HepG2 (cell line): ENCODE measurements at regions not wholly inside any gene's neighbourhood (a gene's known extent, or its start where the extent isn't known, plus 50 kb on each side); places are given as distances from the start of the nearest gene placed in this dataset.

ENCODE experiments used
- BORCS8-MEF2B ChIP-seq: sonication (generic); formaldehyde crosslinking; IDR thresholded peaks from 2 replicates; pipeline ENCODE4 v1.8.0; 2022; ENCODE audit warnings: mild to moderate bottlenecking, missing genetic modification reagents
- CC2D1A ChIP-seq: sonication (generic); formaldehyde crosslinking; IDR thresholded peaks from 2 replicates; pipeline ENCODE4 v1.8.1; 2023; ENCODE audit warnings: mild to moderate bottlenecking, missing genetic modification reagents
- CTCF ChIP-seq: sonication (generic); formaldehyde crosslinking; IDR thresholded peaks from 2 replicates; pipeline ENCODE4 v1.5.0; 2020; ENCODE audit warnings: mild to moderate bottlenecking, missing genetic modification reagents, moderate library complexity
- EP300 ChIP-seq, 3 experiments: sonication (generic) in 1 of 3; formaldehyde crosslinking in 1 of 3; IDR thresholded peaks; 2 replicates each; pipeline versions ENCODE4 v1.5.1 to v1.6.1; 2011 to 2020; ENCODE audit warnings: low read depth in 2 of 3, low read length in 2 of 3, borderline replicate concordance in 1 of 3, improper control_type of control experiment in 1 of 3, mild to moderate bottlenecking in 1 of 3, missing genetic modification reagents in 1 of 3, moderate library complexity in 1 of 3
- EZH2 ChIP-seq: conservative IDR thresholded peaks from 2 replicates; pipeline ENCODE4 v1.6.1; 2012; ENCODE audit warnings: mild to moderate bottlenecking, low read depth, low read length, moderate library complexity
- GATA4 ChIP-seq: sonication (generic); IDR thresholded peaks from 2 replicates; pipeline ENCODE4 v1.6.1; 2016; ENCODE audit warnings: antibody characterized with exemption, low read depth, borderline replicate concordance
- KDM1A ChIP-seq: IDR thresholded peaks from 2 replicates; pipeline ENCODE4 v1.6.1; 2016; ENCODE audit warnings: missing compliant biosample characterization
- MXD1 ChIP-seq: sonication (generic); formaldehyde crosslinking; IDR thresholded peaks from 2 replicates; pipeline ENCODE4 v1.4.0; 2020; ENCODE audit warnings: mild to moderate bottlenecking, missing genetic modification reagents
- PHF20 ChIP-seq: sonication (generic); formaldehyde crosslinking; IDR thresholded peaks from 2 replicates; pipeline ENCODE4 v1.5.0; 2020; ENCODE audit warnings: mild to moderate bottlenecking, missing genetic modification reagents
- POLR2A ChIP-seq, 2 experiments: IDR thresholded peaks; 2 replicates each; pipeline ENCODE4 v1.6.1; 2011; ENCODE audit warnings: low read depth in 2 of 2, low read length in 2 of 2, mild to moderate bottlenecking in 1 of 2, moderate library complexity in 1 of 2; ENCODE audit not compliant: insufficient read depth in 1 of 2
- RNF219 ChIP-seq: sonication (generic); formaldehyde crosslinking; IDR thresholded peaks from 2 replicates; pipeline ENCODE4 v1.5.0; 2020; ENCODE audit warnings: mild to moderate bottlenecking, missing genetic modification reagents
- STAT6 ChIP-seq: sonication (generic); formaldehyde crosslinking; IDR thresholded peaks from 2 replicates; pipeline ENCODE4 v1.4.0; 2020; ENCODE audit warnings: missing genetic modification reagents, mild to moderate bottlenecking, borderline replicate concordance
- ZBTB37 ChIP-seq: sonication (generic); formaldehyde crosslinking; IDR thresholded peaks from 2 replicates; pipeline ENCODE4 v1.4.0; 2020; ENCODE audit warnings: mild to moderate bottlenecking, missing genetic modification reagents
- ZNF619 ChIP-seq: sonication (generic); formaldehyde crosslinking; IDR thresholded peaks from 2 replicates; pipeline ENCODE4 v1.4.0; 2020; ENCODE audit warnings: mild to moderate bottlenecking, missing genetic modification reagents

GRCh38 chr11:7874056-7874455 lies 57.0 kb downstream of the OR10A6 start:
- TF ChIP-seq CTCF (CRISPR knock-in tag) (no peak), STAT6 (CRISPR knock-in tag) (no peak), BORCS8-MEF2B (CRISPR knock-in tag) (no peak), ZNF619 (CRISPR knock-in tag) (no peak), CC2D1A (CRISPR knock-in tag) (no peak), EZH2 (no peak), RNF219 (CRISPR knock-in tag) (no peak), PHF20 (CRISPR knock-in tag) (no peak), ZBTB37 (CRISPR knock-in tag) (no peak), EP300 (IDR thresholded peaks at IDR 0.05; ENCODE audit: low read depth in 2 of 2, low read length in 2 of 2) (no peak), EP300 (CRISPR knock-in tag; IDR thresholded peaks at IDR 0.05; ENCODE audit: borderline replicate concordance) (no peak), KDM1A (CRISPR knock-in tag) (no peak), MXD1 (CRISPR knock-in tag) (no peak), GATA4 (no peak), POLR2A (IDR thresholded peaks at IDR 0.05; ENCODE audit: insufficient read depth in 1 of 2, low read depth in 2 of 2, low read length in 2 of 2) (no peak)
